GM12878 (cell line): ENCODE measurements at regions not wholly inside any gene's neighbourhood (a gene's known extent, or its start where the extent isn't known, plus 50 kb on each side); places are given as distances from the start of the nearest gene placed in this dataset.

Experiments used
- CUX1 ChIP-seq: IDR thresholded peaks from 2 replicates; pipeline ENCODE4 v1.6.1; 2012; ENCODE audit warnings: improper control_type of control experiment, low read depth, low read length; ENCODE audit not compliant: insufficient replicate concordance
- EZH2 ChIP-seq: IDR thresholded peaks from 2 replicates; pipeline ENCODE4 v1.6.1; 2012; ENCODE audit warnings: low read depth, mild to moderate bottlenecking, control low read depth, inconsistent platforms, low read length, borderline replicate concordance; ENCODE audit not compliant: control insufficient read depth
- SKIL ChIP-seq: fragments of 450-650 bp; IDR thresholded peaks from 2 replicates; pipeline ENCODE4 v1.6.1; 2017; ENCODE audit warnings: mild to moderate bottlenecking, low read depth, inconsistent platforms; ENCODE audit not compliant: poor library complexity, severe bottlenecking
- STAT1 ChIP-seq: fragments of 450-650 bp; conservative IDR thresholded peaks from 2 replicates; pipeline ENCODE4 v1.6.1; 2014; ENCODE audit warnings: antibody characterized with exemption, mild to moderate bottlenecking
- TF ChIP-seq, protein P1 (sequence below): fragments of 450-650 bp; conservative IDR thresholded peaks from 2 replicates; pipeline ENCODE4 v1.6.1; 2017; ENCODE audit warnings: mild to moderate bottlenecking, moderate library complexity

GRCh38 chr2:157991932-157992331 lies 109.7 kb upstream of the UPP2 start (continued):
- TF ChIP-seq CUX1: no peak
- no peak for TF ChIP-seq EZH2
- no peak for TF ChIP-seq SKIL
- no peak for TF ChIP-seq STAT1
- TF ChIP-seq, protein P1, sequence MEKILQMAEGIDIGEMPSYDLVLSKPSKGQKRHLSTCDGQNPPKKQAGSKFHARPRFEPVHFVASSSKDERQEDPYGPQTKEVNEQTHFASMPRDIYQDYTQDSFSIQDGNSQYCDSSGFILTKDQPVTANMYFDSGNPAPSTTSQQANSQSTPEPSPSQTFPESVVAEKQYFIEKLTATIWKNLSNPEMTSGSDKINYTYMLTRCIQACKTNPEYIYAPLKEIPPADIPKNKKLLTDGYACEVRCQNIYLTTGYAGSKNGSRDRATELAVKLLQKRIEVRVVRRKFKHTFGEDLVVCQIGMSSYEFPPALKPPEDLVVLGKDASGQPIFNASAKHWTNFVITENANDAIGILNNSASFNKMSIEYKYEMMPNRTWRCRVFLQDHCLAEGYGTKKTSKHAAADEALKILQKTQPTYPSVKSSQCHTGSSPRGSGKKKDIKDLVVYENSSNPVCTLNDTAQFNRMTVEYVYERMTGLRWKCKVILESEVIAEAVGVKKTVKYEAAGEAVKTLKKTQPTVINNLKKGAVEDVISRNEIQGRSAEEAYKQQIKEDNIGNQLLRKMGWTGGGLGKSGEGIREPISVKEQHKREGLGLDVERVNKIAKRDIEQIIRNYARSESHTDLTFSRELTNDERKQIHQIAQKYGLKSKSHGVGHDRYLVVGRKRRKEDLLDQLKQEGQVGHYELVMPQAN: no peak
